NOMO-1 treated with dmso at 0.1 percent for 144 hours (cell line): ENCODE measurements at regions not wholly inside any gene's neighbourhood (a gene's known extent, or its start where the extent isn't known, plus 50 kb on each side); places are given as distances from the start of the nearest gene placed in this dataset.

Experiments used
- DNase-seq: peaks from one replicate; lab custom pipeline; 2025; ENCODE audit not compliant: unreplicated experiment; lab: John Stamatoyannopoulos, UW

GRCh38 chr4:41388080-41388479 lies 131.4 kb downstream of the UCHL1 start:
- no peak for DNase-seq

GRCh38 chr4:41389356-41389755 lies 132.6 kb downstream of the UCHL1 start:
- no peak for DNase-seq

- no peak for DNase-seq
Measured at GRCh38 chr4:41390661-41391060, 133.9 kb downstream of the UCHL1 start.

GRCh38 chr4:41391271-41391670 lies 134.5 kb downstream of the UCHL1 start:
- no peak for DNase-seq

GRCh38 chr4:41394481-41394894 lies 137.8 kb downstream of the UCHL1 start:
- DNase-seq: no peak

- no peak for DNase-seq
Measured at GRCh38 chr4:41396214-41396613, 139.5 kb downstream of the UCHL1 start.

GRCh38 chr4:41396869-41397268 lies 140.1 kb downstream of the UCHL1 start:
- no peak for DNase-seq

GRCh38 chr4:41399231-41399630 lies 138.7 kb upstream of the LIMCH1 start:
- DNase-seq: no peak

- DNase-seq: no peak
Measured at GRCh38 chr4:41400296-41400695, 137.7 kb upstream of the LIMCH1 start.

GRCh38 chr4:41405464-41406112 lies 132.4 kb upstream of the LIMCH1 start:
- no peak for DNase-seq

- DNase-seq: no peak
Measured at GRCh38 chr4:41406113-41406516, 131.8 kb upstream of the LIMCH1 start.

- DNase-seq: no peak
Measured at GRCh38 chr4:41408150-41408549, 129.8 kb upstream of the LIMCH1 start.

- no peak for DNase-seq
Measured at GRCh38 chr4:41408859-41409593, 128.9 kb upstream of the LIMCH1 start.

GRCh38 chr4:41409594-41409895 lies 128.4 kb upstream of the LIMCH1 start:
- no peak for DNase-seq

GRCh38 chr4:41410049-41410448 lies 127.9 kb upstream of the LIMCH1 start:
- no peak for DNase-seq

- DNase-seq: peak; percentile 56
Measured at GRCh38 chr4:41413670-41414411, 124.1 kb upstream of the LIMCH1 start.

GRCh38 chr4:41414412-41414779 lies 123.6 kb upstream of the LIMCH1 start:
- no peak for DNase-seq

- no peak for DNase-seq
Measured at GRCh38 chr4:41418444-41418843, 119.5 kb upstream of the LIMCH1 start.

GRCh38 chr4:41420541-41420940 lies 117.4 kb upstream of the LIMCH1 start:
- no peak for DNase-seq

- DNase-seq: no peak
Measured at GRCh38 chr4:41423117-41423516, 114.8 kb upstream of the LIMCH1 start.

- DNase-seq: no peak
Measured at GRCh38 chr4:41424522-41424921, 113.4 kb upstream of the LIMCH1 start.

- no peak for DNase-seq
Measured at GRCh38 chr4:41425650-41426049, 112.3 kb upstream of the LIMCH1 start.
